Sigmoid colon (tissue), 4 donors: ENCODE measurements at regions not wholly inside any gene's neighbourhood (a gene's known extent, or its start where the extent isn't known, plus 50 kb on each side); places are given as distances from the start of the nearest gene placed in this dataset.

Experiments used
- EP300 ChIP-seq, 4 donors: sonication (generic); formaldehyde crosslinking; IDR thresholded peaks; one replicate each; pipeline ENCODE4 v1.6.1; 2017; ENCODE audit warnings: antibody characterized with exemption in 4 of 4
- POLR2A ChIP-seq, 2 donors: fragments of 450-650 bp; IDR thresholded peaks; one replicate each; pipeline ENCODE4 v1.6.1; 2016; ENCODE audit warnings: antibody characterized with exemption in 2 of 2, mild to moderate bottlenecking in 2 of 2, moderate library complexity in 2 of 2

DNA sequence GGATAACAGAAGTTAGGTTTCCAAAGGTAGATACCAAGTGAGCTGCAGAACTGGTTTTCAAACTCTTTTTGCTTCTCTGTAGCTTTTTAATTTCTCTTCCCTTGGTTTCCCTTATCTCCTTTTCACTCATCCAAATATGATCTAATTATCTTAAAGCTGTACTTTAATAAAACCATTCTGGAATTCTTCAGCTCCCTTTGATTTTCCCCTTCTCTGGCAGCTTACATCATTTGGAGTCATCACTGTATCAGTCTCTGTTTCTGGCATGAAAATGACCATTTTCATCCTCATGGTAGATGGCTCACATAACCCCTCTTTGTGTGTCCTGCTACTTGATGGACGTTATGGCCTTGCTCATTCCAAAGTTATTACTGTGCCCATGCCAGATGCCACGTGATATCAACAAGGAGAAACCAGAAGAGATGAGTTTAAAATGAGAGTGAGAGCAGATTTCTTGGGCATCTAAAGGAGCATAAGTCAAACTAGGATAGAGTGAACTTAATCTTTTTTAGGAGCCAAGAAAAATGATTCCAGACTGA, 620.2 kb downstream of the QKI start:
- TF ChIP-seq EP300 (IDR thresholded peaks at IDR 0.05) (no peak), POLR2A (IDR thresholded peaks at IDR 0.05) (no peak)
